Right cardiac atrium (tissue), 5 donors: ENCODE measurements at regions not wholly inside any gene's neighbourhood (a gene's known extent, or its start where the extent isn't known, plus 50 kb on each side); places are given as distances from the start of the nearest gene placed in this dataset.

Experiments used
- ATAC-seq, 2 donors: fragments of 200-7000 bp; cut with Tn5 transposase; one replicate each; pipeline versions ENCODE4 v1.8.0 to v1.9.1; 2020; ENCODE audit warnings: moderate library complexity in 2 of 2, mild to moderate bottlenecking in 1 of 2
- DNase-seq, 3 donors: peaks; one replicate each; pipeline ENCODE4 v3.0.0-alpha.2; 2020
- H3K27ac ChIP-seq: one replicate; pipeline ENCODE4 v1.5.1; 2013; ENCODE audit warnings: mild to moderate bottlenecking, low read length, control low read depth, moderate library complexity
- H3K27me3 ChIP-seq: one replicate; pipeline ENCODE4 v1.6.1; 2013; ENCODE audit not compliant: control insufficient read depth, insufficient read depth
- H3K4me1 ChIP-seq: one replicate; pipeline ENCODE4 v1.6.1; 2013; ENCODE audit warnings: low read length; ENCODE audit not compliant: control insufficient read depth, insufficient read depth
- H3K4me3 ChIP-seq: one replicate; pipeline ENCODE4 v1.5.1; 2013; ENCODE audit warnings: low read length, control low read depth
- H3K9me3 ChIP-seq: one replicate; pipeline ENCODE4 v1.6.1; 2013; ENCODE audit warnings: low read length; ENCODE audit not compliant: control insufficient read depth
- WGBS: extraction: QIAGEN DNeasy Blood & Tissue Kit; methylation state at CpG from one replicate; pipeline ENCODE4 v1.1.7; 2013; 5-methylcytosine and 5-hydroxymethylcytosine counted together
- intact Hi-C, 4 donors: fragments of 100-400 bp; cut with DNase I; formaldehyde crosslinking; loops; one replicate each; pipeline versions ENCODE4 v1.11.0 to v1.14.0; 2022 to 2023
- donor health status: healthy with polysubstance abuse.
- donor health status: DM: no; HTN: yes; CAD: no.
- donor health status: DM: no; HTN: no; CAD: no.
- donor health status: DM: no; HTN: yes; CAD: no; lungs with severe emphysema.
- donor health status: DM: yes; HTN: yes; CAD: no.

GRCh38 chr1:215484171-215484939, 82.7 kb upstream of the KCTD3 start:
- no peak overlapping the region for H3K4me3 ChIP-seq
- no peaks in the 10 kb centered on the region for H3K4me1 ChIP-seq
- DNase-seq: no peak
- ATAC-seq: no peak
- intact Hi-C loops: no loop called here
- 37% methylated on average over 4 of the region's 4 CpGs for WGBS
- H3K27me3 ChIP-seq: no peaks in the 10 kb centered on the region
- no peak overlapping the region for H3K27ac ChIP-seq
- no peaks in the 10 kb centered on the region for H3K9me3 ChIP-seq

DNA sequence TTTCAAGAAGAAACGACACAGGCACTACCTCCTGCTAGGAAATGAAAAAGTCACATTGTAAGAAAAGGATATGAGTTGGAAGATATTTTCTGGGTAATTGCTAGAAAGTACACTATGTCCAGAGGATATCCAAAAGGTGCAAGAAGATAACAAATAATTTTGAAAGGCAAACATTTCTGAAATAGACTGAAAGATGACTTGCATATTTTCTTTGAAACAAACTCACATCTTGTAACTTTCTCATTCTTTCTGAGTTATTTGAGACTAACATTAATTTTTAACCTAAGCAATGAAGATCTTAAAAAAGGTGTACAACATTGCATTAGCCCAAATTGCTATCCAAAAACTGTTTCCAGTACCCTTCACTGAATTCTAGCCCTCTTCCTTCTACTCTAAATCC, 79.6 kb upstream of the KCTD3 start:
- Histone ChIP-seq H3K4me1 (no peaks in the 10 kb centered on the region), H3K27me3 (no peaks in the 10 kb centered on the region)
- intact Hi-C loops: no loop called here

GRCh38 chr1:215488850-215489249, 78.3 kb upstream of the KCTD3 start:
- ATAC-seq: no peak
- intact Hi-C loops: no loop called here
- WGBS: 72% methylated on average over 1 of the region's 1 CpG
- no peak for DNase-seq
- H3K27me3 ChIP-seq: no peaks in the 10 kb centered on the region
- peaks cover 2% of the 10 kb centered on the region for H3K9me3 ChIP-seq
- H3K27ac ChIP-seq: no peak overlapping the region
- H3K4me3 ChIP-seq: no peak overlapping the region
- no peaks in the 10 kb centered on the region for H3K4me1 ChIP-seq

More for the DNA sequence above, 79.6 kb upstream of the KCTD3 start:
- 87% methylated on average over 1 of the region's 1 CpG for WGBS
- Histone ChIP-seq H3K9me3 (peaks cover 2% of the 10 kb centered on the region), H3K4me3 (no peak overlapping the region), H3K27ac (no peak overlapping the region)
- no peak for ATAC-seq
- no peak for DNase-seq

DNA sequence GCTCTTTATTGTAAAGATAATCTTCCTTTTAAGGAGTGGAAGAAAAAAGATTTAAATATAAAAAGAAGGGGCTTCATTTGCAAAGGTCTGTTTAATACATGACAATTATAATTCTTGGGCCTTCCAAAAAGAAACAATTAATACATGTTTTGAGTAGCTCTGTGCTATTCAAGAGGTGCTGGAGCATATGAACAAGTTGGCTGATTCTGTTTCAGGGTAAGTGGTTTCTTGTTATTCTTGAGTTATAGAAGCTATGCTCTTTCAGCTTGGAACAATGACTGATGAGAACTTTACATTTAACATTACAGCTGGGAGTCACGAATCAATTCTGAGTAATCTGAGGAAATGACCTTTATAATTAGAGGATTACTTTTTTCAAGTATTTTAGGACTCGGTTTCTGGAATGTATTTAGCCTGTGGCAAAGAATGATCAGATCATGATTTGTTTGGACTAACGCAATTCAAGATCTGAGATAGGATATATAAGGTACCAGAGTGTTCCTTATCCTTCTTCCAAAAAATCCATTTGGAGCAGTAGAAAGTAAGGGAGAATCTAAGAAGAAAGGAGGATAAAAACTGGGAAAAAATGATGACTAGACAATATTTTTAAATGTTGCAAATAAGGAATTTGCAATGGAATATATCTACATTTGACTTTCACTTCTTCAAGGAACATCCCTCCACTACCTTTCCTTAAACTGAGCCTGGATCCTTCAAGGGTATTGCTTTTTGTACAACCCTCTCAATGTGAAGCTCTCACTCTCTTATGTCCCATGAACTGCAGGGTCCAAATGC, 77.1 kb upstream of the KCTD3 start:
- DNase-seq: no peak
- no peak for ATAC-seq
- WGBS: 68% methylated on average over 3 of the region's 3 CpGs
- H3K27ac ChIP-seq: no peak overlapping the region
- no peaks in the 10 kb centered on the region for H3K4me1 ChIP-seq
- H3K9me3 ChIP-seq: peaks cover 2% of the 10 kb centered on the region
- no peaks in the 10 kb centered on the region for H3K27me3 ChIP-seq
- H3K4me3 ChIP-seq: no peak overlapping the region
- intact Hi-C loops: no loop called here

DNA sequence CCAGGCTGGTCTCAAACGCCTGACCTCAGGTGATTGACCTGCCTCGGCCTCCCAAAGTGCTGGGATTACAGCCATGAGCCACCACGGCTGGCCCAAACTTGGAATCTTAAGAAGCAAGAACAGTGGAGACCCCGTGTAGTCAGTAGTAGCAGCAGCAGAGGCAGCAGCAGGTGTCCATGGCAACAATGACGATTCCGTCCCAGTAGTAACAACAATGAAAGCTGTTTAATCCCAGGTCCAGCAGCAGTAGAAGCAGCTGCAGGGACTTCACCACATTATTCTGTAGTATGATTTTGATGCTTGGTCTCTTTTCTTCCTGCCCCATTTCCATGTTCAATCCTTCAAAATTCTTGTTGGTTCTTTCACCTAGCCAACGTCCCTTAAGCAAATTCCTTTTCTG, 69.6 kb upstream of the KCTD3 start:
- intact Hi-C loops: no loop called here
- Histone ChIP-seq H3K4me1 (no peaks in the 10 kb centered on the region), H3K4me3 (no peak overlapping the region), H3K9me3 (no peaks in the 10 kb centered on the region), H3K27me3 (no peaks in the 10 kb centered on the region), H3K27ac (no peak overlapping the region)
- DNase-seq: no peak
- WGBS: 85% methylated on average over 7 of the region's 7 CpGs
- ATAC-seq: no peak

DNA sequence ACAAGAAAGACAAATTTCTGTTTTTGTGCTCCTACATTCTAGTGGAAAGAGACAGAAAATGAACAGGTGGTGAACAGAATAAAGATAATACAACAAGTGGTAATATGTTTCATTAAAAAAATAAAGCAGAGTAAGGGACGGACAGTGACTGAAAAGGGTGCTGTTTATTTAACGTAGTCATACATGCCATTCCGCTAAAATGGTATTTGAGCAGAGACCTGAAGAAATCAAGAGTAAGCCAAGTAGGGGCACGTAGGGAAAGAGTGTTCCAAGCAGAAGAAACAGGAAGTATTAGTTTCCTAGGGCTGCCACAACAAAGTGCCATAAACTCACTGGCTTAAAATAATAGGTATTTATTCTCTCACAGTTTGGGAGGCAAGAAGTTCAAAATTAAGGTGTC, 65.6 kb upstream of the KCTD3 start:
- intact Hi-C loops: no loop called here
- ATAC-seq: no peak
- Histone ChIP-seq H3K4me3 (no peak overlapping the region), H3K9me3 (no peaks in the 10 kb centered on the region), H3K4me1 (no peaks in the 10 kb centered on the region), H3K27me3 (no peaks in the 10 kb centered on the region), H3K27ac (no peak overlapping the region)
- 78% methylated on average over 4 of the region's 4 CpGs for WGBS
- DNase-seq: no peak

- Histone ChIP-seq H3K4me1 (no peaks in the 10 kb centered on the region), H3K9me3 (no peaks in the 10 kb centered on the region), H3K4me3 (no peak overlapping the region), H3K27me3 (no peaks in the 10 kb centered on the region), H3K27ac (no peak overlapping the region)
- DNase-seq (no peak), ATAC-seq (no peak)
- intact Hi-C loops: no loop called here
- WGBS: 75% methylated on average over 1 of the region's 1 CpG
Observed at GRCh38 chr1:215502081-215502480, 65.0 kb upstream of the KCTD3 start.

- intact Hi-C loops: no loop called here
- H3K27me3 ChIP-seq: no peaks in the 10 kb centered on the region
- H3K4me1 ChIP-seq: no peaks in the 10 kb centered on the region
- no peak overlapping the region for H3K4me3 ChIP-seq
- H3K27ac ChIP-seq: no peak overlapping the region
- no peaks in the 10 kb centered on the region for H3K9me3 ChIP-seq
- WGBS: 63% methylated on average over 1 of the region's 1 CpG
- DNase-seq (no peak), ATAC-seq (no peak)
Observed at GRCh38 chr1:215507119-215507518, 60.0 kb upstream of the KCTD3 start.

GRCh38 chr1:215508311-215508710, 58.8 kb upstream of the KCTD3 start:
- Histone ChIP-seq H3K9me3 (no peaks in the 10 kb centered on the region), H3K4me1 (no peaks in the 10 kb centered on the region), H3K27me3 (no peaks in the 10 kb centered on the region), H3K27ac (no peak overlapping the region), H3K4me3 (no peak overlapping the region)
- ATAC-seq: no peak
- no peak for DNase-seq
- intact Hi-C loops: no loop called here
- WGBS: 74% methylated on average over 3 of the region's 3 CpGs
